HG03442 (cell line): ENCODE measurements at regions not wholly inside any gene's neighbourhood (a gene's known extent, or its start where the extent isn't known, plus 50 kb on each side); places are given as distances from the start of the nearest gene placed in this dataset.

ENCODE experiments used
- ATAC-seq: cut with Tn5 transposase; IDR thresholded peaks from one replicate; pipeline ENCODE4 v1.9.1; 2021; ENCODE audit warnings: mild to moderate bottlenecking, moderate library complexity; ENCODE audit not compliant: unreplicated experiment

DNA sequence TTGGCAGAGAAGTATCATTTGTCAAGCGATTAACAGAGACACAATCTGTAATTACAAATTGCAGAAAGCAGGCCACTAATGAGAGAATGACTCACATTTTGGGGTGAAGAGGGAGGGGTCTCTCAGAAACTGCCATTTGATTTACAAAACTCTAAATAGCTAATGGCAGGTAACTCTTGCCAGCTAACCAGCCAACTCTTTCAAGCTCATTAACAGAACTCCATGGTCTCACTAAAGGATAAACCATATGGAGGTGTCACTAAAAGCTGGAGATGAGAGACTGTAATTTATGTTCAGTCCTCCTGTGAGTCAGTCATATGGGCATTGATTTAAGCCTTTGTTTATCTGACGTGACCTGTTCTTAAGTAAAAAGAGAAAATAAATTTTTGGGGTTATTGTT is 336.4 kb downstream of the FOXG1 start:
- ATAC-seq, result no peak

DNA sequence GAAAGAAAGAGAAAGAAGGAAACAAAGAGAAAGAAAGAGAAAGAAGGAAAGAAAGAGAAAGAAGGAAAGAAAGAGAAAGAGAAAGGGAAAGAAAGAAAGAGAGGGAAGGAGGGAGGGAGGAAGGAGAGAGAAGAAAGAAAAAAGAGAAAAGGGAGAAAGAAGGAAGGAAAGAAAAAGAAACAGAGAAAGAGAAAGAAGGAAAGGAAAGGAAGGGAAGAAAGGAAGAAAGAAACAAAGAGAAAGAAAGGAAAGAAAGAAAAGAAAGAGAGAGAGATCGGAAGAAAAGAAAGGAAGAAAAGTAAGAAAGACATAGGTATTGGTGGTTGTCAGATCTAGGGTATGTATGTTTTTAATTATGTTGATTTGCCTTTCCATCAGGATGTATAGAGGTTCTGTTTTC is 342.3 kb downstream of the FOXG1 start:
- ATAC-seq, result no peak

DNA sequence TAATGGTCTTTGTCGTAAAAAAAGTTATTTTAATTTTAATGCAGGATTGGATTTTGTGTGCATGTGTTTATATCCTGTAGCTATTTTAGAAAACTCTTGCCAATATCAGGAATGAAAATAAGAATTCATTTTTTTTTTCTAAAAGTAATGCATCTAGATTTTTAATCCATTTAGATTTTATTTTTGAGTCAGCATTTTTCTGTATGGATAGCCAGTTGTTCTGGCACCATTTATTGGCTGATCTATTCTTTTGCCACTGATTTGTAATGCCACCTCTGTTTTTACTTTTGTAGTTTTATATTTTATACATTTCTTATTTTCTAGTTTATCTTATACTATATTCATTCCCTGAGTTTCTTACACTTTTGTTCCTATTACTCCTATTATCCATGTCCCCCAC is 343.0 kb downstream of the FOXG1 start:
- ATAC-seq, result no peak

DNA sequence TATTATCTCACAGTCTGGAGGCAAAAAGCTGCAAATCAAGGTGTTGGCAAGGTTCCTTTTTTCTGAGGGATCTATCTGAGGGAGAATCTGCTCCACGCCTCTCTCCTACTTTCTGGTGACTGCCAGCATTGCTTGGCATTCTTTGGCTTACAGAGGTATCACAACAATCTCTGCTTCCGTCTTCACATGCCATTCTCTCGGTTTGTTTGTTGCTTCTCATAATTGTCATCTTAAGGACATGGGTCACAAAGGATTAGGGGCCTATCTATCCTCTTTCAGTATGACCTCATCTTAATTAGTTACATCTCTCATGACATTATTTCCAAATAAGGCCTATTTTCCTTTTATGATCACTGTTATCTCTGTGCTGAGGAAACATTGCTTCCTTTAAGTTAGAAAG is 345.0 kb downstream of the FOXG1 start:
- ATAC-seq, result no peak

DNA sequence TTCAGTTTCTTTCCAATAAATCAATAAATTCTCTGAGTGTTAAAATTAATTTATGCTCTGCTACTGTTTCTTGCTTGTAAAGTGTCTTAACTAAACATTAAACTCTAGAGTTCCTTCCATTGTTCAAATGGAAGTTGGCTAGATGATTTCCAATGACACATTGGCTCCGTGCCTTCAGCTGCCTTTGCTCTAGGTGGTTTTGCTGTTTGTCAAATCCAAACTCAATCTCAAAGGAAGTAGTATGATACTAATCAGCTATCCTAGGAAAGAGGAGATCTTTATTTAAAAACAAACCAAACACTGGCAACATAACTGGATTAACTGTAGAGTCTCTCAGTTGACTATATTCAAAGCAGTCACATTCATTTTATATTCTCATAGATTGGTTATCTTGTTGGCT is 356.4 kb downstream of the FOXG1 start:
- ATAC-seq, result no peak

DNA sequence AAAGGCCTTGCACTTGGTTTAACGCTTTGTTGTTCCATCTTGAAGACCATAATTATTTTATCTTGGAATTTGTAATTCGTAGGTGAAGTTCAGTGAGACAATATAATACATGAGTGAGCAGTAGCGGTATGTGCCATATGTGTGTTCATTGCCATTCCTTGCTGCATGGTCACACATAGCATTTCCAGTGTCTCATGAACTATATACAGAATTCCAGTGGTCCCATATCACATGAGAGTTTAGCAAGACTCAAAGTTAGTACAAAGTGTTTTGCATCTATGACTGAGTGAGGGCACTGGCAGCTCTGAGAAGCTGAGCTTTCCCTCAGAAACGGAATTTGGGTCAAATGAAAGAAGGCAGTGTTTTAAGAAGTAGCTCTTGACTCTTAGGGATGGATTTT is 359.8 kb downstream of the FOXG1 start:
- ATAC-seq, result no peak

DNA sequence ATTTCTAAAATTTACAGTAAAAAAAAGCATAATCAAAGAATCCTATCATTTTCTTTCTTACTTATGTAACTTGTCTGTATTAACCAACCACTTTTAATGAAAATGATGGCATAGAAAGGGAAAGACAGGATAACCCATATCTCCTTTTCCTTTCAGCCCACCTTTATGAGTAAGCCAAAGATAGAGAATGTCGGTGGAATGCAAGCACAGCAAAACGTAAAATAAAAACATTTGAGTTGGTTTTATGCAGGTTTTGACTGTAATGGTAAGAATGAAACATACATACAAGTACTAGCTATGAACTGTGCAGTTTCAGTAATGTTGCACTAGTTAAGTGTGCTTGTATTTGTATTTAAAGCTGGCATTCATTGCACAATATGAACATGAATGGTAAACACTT is 360.3 kb downstream of the FOXG1 start:
- no peak for ATAC-seq

DNA sequence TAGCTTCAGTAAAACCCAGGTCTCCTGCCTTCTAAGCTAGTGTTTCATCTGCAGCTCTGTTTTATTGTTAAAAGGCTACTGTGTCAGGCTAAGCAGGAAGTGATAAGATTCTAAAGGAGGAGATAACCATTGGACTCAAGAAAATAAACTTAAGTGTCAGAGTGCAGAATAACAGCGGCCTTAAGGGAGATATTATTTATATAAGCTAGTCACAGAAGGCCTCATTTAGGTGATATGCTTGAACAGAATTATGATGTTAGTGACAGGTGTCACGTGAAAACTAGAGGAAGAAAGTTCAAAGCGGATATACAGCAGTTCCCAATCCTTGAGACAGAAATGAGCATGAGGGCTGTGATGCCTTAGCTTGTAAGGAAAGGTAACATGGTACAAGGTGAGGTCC is 373.4 kb downstream of the FOXG1 start:
- no peak for ATAC-seq

DNA sequence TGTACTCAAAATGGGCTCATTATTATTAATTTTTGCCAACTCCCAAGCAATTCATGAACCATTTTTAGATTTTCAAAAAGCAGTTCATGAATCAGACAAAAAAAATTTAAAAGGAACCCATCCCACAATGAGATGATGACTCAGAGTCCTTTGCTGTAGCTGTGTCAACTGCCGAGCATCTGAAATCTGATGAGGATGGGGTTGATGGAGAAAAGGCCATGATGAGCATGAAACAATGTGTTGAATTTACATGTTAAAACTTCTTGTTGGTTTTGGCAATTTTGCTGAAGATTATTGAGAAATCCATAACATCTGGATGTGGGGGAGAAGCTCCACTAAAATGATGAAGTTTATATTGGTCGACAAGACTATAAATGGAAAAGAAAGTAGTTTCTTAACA is 378.0 kb downstream of the FOXG1 start:
- ATAC-seq, result no peak

DNA sequence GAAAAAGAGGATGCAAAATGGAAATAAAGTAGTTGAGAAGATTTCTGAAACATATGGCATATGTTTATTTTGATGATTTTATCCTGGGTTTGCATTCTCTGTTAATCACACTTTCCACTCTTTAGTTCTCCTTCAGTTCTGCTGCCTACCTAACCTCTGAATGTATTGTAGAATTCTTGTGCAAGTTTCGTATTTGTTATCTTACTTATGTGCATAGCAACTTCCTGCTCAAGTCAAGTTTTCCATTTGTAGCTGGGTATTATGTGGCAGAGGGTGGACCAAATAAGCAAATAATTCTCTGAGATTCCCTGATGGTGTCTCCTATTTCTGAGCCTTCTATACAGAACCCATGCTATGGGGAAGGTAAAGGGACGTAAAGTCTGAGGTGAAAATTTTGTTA is 381.6 kb downstream of the FOXG1 start:
- no peak for ATAC-seq

DNA sequence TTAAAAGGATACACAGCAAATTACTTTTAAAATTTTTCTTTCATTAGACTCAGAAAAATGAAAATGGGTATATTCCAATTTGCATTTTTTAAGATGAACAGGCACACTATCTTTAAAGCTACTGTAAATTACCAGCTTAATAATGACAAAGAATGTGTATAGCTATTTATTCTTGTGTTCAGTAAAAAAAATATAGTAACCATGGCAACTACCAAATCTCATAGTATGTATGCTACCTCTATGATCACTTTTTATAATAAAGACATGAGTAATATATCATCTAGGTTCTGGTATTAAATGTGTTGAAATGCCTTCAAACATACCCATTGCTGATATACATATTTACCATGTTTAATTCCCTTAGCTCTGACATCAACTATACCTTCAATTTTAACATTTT is 383.2 kb downstream of the FOXG1 start:
- no peak for ATAC-seq

DNA sequence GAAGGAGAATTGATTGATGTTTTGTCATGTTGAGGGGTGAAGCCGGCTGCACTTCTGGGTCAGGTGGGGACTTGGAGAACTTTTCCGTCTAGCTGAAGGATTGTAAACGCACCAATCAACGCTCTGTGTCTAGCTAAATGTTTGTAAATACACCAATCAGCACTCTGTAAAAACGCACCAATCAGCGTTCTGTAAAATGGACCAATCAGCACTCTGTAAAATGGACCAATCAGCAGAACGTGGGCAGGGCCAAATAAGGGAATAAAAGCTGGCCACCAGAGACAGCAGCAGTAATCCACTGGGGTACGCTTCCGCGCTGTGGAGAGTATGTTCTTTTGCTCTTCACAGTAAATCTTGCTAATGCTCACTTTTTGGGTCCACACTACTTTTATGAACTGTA is 384.1 kb downstream of the FOXG1 start:
- no peak for ATAC-seq

DNA sequence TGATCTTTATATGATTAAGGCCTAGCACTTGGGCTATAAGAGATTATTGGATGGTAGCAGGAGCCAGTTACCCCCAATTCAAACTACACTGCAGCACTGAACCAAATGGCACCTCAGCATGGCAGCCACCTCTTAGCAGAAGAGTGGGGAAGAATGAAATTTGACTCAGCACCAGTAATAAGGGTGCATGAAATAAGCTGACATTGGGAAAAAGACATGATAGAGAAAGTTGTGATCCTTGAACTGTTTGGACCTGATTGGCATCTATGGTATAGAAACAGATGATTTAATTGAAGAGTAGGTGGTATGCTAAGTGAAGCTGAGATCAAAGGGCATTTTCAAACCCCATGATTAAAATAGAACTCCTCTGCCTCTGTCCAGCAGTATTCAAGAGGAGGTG is 389.5 kb downstream of the FOXG1 start:
- no peak for ATAC-seq

DNA sequence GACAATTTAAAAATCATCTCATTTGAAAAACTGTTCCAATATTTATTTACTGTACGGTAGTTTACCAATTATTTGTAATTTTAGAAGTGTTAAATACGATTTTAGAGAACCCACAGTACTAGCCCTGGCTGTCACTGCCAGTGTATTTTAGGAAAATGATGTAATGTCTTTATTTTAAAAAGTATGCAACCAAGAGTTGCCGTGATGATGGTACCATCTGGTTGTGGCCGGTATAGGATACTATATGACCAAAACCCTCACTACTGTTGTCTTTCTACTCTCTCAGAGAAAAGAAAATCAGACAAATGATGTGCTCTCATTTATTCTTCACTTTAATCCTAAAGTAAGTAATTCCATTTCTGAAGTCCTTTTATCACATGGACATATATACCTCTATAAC is 395.0 kb downstream of the FOXG1 start:
- ATAC-seq, result no peak

DNA sequence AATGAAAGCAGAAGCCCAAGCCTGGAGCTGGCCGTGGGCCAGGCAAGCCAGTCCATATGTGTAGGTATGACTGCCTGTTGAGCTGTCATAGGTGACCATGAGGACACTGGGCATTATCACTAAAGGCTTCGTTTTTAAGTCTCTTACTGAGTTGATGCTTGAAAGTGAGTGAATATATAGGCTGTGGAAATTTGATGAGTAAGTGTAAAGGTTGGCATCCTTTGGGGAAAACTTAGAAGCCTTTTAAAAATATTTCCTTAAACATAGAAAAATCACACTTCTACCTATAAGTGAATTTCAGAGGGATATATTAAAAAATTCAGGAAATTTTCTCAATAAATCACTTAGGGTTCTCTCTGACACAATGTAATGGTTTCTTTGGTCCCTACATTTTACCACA is 396.5 kb downstream of the FOXG1 start:
- ATAC-seq, result no peak

DNA sequence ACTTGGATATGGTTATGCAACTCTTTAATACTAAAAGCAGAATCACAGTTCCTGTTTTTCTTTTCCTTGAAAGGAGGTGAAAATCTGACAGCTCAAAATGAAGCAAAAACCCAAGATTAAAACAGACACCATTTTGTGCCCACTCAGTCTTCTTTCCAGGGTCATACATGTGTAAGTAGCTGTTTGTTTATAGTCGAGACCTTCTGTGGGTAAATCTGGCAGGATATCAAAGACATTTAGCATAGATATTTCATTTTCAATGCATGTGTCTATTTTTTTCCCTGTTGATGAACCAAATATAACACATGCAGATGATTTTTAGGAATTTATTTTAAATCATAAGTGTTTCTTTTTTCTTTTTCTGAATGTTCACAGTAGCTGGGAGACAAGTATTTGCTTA is 398.8 kb downstream of the FOXG1 start:
- no peak for ATAC-seq

DNA sequence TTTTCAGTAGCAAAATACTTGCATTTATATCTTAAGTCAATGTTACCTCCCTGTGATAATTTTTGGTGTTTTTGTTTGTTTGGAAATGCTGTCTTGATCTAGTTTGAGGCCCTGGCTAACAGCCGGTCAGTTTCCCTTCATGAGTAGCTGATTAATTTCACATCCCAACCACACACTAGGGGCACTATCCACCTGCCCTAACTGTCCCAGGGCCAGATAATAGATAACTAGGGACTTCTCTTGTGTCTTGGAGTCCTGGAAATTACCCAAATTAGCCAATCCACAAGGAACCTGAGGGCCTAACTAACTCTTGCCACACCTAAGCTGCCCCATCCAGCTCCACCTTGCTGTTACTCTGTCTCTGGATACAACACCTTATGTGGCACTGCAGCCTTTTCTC is 399.9 kb downstream of the FOXG1 start:
- ATAC-seq, result no peak

DNA sequence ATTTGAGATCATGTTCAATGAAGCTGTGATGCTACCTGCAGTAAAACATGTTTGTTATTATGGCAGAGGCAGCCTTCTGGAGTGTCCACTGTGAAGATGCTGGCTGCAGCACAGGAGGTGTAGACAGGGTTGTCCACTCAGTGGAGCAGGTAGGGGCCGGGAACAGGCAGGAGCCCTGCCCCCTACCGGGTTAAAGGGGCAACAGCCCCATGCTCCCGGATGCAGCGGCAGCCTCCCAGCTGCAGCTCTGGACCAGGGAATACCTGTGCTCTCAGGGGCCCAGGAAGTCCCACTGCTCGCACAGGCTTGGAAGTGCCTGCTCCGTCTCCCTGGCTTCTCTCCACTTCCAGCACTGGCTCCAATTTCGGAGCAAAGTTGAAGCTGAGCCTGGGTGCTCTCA is 401.6 kb downstream of the FOXG1 start:
- no peak for ATAC-seq

DNA sequence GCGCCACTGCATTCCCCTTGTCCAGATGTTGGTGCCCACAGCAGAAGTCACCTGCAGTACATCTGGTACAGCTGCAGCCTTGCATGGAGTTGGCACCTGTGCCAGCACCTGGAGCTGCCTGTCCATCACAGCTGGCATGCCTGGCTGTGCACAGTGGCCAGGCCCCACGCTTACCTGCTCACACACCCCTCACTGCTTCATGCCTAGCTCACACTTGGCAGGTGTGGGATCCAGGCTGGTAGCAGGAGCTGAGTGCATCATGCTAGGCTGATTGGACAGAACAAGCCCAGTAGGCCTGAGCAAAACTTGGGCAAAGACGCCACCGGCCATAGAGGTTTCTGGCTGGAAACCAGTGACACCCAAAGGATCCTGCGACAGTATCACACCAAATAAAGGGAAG is 402.8 kb downstream of the FOXG1 start:
- ATAC-seq, result no peak

DNA sequence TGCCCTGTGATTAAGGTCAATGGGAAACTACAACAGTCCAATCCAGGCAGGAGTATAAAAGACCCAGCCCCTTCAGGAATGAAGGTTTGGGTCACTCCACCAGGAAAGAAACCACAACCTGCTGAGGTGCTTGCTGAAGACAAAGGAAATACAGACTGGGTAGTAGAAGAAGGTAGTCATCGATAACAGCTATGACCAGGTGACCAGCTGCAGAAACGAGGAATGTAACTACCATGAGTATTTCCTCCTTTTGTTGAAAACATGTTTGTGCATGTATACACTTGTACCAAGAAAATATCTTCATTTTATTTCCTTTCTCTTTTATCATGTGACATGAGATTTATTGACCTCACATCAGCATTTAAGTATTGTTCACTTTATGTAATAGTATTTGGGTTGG is 409.1 kb downstream of the FOXG1 start:
- ATAC-seq, result no peak

DNA sequence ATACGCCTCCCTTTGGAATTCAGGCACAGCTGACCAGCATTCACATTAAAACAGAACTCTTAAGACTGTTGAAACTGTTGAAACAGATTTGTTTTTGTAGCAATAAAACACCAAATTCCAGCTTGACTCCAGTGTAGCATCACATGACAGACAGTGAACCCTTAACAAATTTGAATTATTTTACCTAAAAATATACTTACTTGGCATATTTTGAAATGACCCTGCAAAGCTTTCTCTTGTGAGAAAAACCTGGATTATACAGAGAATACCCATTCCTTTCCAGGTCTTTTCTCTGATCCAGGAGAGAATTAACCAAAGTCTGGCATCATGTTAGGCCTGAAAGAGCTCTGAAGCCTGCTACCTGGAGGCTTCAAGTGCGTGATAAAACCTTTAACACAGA is 410.3 kb downstream of the FOXG1 start:
- ATAC-seq, result no peak

DNA sequence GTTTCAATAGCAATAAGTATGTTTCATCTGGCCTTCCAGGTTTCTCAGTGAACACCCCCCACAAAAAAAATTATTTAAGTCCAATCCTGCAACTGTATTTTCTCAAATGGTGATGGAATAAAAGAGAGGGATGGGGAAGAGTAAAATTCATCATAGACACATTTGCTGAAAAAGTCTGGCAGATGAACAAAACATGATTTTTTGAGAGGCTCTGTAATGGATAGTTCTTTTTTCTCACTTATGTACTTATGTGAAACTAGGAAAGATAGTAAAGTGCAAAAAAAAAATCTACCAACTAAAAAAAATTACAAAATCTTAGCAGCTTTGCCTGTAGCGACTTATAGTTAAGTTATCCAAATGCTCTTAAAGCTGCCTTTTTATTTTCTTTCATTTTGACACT is 412.4 kb downstream of the FOXG1 start:
- no peak for ATAC-seq

DNA sequence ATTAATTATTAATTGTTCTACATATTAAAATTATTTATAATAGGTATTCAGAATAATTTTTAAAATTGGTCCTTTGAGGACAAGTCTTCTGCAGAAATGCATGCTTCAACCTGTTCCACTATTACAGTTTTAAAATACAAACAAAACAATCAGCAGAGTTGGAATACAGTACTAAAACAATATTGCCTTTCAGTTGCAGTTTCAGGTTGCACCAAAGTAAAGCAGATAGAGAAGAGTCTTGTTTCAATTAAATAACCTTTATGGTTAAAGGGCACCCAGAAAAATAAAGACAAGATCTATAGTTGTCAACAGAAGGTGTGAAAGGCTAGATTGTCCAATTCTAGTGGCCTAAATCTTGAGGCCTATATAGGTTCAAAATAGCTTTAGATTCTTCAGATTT is 424.5 kb downstream of the FOXG1 start:
- ATAC-seq, result no peak

DNA sequence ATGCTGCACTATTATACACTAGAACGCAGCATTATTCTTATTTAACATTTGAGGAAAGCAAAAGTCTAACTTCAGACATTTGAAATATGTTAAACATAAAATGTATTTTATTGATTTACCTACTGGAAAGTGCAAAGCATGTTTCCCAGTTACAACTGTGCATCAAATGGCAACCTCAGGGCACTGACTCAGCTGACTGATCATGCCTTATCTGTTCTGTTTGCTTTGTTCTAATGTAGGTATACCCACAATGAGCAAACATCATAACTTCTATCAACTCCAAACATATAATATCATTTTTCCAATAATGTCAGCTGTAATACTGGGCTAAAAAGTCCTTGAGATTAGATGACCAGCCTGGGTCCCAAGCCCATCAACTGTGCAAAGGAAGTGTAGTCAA is 431.0 kb downstream of the FOXG1 start:
- ATAC-seq, result no peak
